HG03060 (cell line): ENCODE measurements at regions not wholly inside any gene's neighbourhood (a gene's known extent, or its start where the extent isn't known, plus 50 kb on each side); places are given as distances from the start of the nearest gene placed in this dataset.

Source experiments
- ATAC-seq: cut with Tn5 transposase; IDR thresholded peaks from one replicate; pipeline ENCODE4 v1.9.1; 2021; ENCODE audit warnings: low read depth, moderate number of reproducible peaks; ENCODE audit not compliant: unreplicated experiment

DNA sequence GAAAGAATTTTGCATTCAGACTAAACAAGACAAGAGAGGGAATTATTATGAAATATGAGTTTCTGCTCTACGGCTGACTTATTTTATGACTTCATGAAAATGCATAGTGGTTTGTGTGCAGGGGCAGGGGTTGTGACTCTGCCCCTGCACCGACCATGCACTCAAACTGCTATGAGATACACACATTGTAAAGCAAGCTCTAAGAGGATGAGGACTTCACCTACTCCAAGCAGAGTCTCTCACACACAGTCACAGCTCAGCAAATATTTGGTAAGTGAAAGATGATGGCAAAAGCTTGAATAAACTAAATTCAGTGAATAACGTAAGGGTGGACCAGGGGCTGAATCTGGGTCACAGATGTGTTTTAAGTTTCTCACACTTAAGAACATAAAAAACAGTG is 542.9 kb downstream of the PRELID2 start:
- no peak for ATAC-seq

- ATAC-seq, result no peak
Observed at GRCh38 chr5:145283141-145283810, 551.9 kb downstream of the PRELID2 start.

DNA sequence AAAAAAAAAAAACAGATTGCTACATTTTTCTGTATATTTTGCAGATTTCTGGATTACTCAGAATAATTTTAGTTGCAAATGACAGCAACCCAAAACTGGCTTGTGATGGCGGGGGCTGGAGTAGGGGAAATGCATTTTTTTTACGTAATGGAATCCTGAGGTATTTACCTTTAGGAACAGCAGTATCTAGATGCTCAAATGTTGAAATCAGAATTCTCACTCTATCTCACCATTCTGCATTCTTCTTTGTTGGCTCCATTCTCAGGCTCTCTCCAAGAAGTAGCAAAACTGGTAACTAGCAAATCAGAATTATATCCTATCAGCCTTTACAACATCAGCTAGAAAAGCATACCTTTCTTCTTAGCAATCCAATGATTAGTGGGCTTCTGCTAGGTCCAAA is 554.3 kb downstream of the PRELID2 start:
- no peak for ATAC-seq

GRCh38 chr5:145280214-145280613 is 554.9 kb downstream of the PRELID2 start:
- no peak for ATAC-seq

DNA sequence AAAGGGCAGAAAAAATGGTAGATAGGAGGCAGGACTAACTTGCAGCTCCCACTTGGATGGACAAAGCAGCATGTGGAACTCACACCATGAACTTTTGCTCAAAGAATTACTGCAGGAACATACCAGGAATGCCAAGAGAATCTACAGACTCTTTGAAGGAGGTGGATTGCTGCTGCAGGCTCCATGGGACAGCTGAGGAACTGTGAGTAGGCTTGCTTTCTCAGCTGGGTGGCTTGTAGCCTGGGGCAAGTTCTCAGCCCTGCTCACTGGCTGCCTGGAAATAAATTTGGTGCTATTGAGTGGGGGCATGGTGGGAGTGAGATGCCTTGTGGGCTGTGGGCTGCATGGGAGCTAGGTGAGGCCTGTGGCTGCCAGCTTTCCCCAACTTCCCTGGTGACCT is 574.5 kb downstream of the PRELID2 start:
- ATAC-seq, result no peak

DNA sequence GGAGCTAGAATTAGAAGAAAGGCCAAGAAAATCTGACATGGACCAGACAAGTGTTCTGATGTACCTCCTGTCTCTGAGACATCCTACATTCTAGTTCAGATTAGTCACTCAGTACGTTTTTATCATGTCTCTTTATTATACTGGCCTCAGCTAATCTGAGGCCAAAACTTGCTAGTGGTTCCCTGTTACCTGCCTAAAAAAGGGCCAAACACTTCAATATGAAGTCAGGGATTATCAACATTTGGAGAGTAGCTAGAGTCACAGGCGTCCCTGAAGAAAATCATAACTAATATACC is 587.4 kb downstream of the PRELID2 start:
- ATAC-seq, result no peak

- no peak for ATAC-seq
Observed at GRCh38 chr5:145246961-145247744, 588.0 kb downstream of the PRELID2 start.

DNA sequence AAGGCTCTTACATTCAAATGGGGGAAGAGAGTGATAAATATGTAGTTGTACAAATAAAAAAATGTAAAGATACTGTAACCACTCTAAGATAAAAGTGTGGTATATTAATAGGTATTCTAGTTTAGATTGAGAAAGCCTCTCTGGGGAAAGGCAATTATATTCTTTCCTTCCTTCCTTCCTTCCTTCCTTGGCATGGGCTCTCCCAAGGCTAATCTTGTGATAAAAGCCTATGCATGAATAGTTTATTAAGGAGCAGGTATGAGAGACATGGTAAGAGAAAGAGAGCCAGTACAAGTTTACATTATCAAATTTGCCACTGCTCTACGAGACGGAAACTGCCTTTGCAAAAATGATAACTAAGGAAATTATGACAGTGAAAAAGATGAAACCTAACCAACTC is 588.8 kb downstream of the PRELID2 start:
- ATAC-seq, result no peak

- no peak for ATAC-seq
Observed at GRCh38 chr5:145245354-145245753, 589.8 kb downstream of the PRELID2 start.

GRCh38 chr5:145244788-145245187 is 590.4 kb downstream of the PRELID2 start:
- no peak for ATAC-seq

DNA sequence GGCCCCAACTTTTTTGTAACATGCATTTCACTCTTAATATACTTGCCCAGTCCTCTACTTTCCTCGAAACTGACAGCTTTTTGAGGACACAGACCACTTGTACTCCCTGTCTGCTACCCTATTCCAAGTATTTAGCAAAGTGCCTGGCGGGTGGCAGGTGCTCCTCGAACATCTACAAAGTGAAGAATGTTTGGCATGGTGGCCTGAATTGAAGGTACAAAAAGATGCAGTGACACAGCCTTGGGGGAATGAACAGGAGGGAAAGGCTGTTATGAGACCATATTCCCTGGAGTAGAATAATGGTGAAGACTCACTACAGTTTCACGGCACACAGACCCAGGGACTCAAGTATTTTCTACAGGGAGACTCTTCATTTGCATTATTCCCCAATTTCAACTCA is 590.9 kb downstream of the PRELID2 start:
- no peak for ATAC-seq

DNA sequence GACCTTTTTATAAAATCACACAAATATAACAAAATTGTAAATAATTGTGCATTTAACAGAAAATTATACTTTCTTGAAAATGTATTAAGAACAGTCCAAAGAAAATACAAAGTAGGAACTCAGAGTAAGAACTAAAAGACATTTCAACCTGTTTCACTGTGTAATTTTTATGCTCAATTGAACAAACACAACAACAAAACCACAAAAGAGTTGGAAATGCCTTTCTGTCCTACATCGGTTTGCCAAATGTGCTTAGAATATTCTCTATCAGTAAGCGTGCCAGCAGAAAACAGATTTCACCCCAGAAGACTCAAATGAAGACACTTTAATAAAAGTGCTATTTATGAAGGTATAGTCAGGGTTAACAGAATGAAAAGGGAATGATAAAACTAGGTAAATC is 592.1 kb downstream of the PRELID2 start:
- ATAC-seq, result no peak

DNA sequence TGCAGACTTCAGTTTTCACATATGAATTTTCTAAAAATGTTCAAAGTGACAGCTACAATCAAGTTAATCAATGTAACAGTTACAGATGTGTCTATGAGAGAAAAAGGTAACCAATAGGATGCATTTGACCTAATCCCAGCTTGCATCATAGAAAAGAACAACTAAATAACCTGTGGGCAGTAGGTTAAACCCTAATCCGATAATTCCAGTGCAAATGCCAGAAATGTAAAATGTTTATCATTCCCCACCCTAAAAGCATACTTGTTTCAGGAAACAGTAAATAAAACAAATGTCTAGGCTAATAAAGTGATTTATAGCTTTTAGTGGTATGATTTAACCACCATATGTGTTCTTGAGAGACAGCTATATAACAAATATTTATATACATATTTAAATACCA is 592.6 kb downstream of the PRELID2 start:
- ATAC-seq, result no peak

- no peak for ATAC-seq
Observed at GRCh38 chr5:145237843-145238242, 597.3 kb downstream of the PRELID2 start.

DNA sequence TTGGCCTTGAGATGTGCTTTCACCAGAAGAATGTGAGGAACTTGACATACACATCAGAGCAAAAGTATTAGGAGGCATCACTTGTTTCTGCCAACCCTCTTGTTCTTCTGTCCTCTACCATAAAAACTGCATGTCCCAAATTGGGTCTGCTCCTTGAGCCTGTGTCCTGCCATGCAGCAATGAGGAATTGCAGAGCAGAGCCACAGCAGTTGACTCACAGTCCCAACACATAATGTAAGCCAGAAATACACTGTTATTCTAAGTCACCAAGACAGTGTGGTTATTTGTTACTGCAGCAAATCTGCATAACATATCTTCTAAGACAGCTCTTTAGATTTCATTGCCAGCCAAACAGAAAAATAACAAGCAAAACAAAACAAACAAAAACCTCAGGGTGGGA is 598.2 kb downstream of the PRELID2 start:
- ATAC-seq, result no peak

DNA sequence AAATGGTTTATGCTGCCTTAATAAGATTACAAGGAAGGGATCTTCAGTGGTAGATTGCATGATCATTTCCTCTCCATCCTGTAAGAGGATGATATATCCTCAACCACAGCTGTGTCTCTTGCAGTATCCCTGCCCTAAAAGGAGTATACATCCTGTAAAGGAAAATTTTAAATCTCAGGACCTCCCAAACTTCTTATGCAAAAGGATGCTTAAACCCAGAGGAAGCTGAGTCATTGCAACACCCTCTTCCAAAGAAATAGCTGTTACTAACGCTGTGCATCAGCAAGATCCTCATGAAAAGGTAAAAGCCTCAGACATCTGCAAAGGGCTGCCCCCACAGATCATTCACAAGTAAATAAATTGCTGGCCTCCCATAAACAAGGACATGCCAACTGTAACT is 599.0 kb downstream of the PRELID2 start:
- no peak for ATAC-seq

DNA sequence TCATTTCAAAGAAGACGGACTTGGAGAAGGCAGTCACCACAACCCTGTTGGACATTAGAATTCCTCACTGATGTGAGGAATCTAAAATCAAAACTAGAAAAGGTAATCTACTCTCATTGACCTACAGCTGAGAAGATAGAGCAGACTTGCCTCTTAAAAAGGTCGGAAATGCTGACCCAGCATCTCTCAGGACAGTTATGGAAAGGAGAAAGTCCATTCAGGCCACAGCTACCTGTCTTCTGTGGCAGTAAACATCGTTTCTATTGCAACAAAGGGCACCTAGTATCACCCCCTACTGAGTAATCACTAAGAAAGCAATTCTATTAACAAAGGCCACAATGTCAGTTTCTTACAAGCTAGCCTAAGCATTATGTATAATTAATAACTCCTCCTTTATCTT is 601.7 kb downstream of the PRELID2 start:
- ATAC-seq, result no peak

DNA sequence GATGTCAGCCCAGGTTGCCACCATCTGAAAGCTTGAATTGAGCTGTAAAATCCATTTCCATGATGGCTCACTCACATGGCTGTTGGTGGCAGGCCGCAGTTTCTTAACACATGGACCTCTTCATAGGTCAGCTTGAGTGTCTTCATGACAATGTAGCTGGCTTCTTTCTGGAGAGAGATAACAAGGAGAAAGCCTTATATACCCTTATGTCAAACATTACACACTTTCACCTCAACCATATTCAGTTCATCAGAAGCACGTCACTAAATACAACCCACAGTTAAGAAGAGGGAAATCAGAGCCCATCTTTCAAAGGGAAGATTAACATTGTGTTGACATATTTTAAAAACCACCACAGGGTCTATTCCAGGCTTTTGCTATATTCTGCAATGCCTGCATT is 604.4 kb downstream of the PRELID2 start:
- ATAC-seq, result no peak

DNA sequence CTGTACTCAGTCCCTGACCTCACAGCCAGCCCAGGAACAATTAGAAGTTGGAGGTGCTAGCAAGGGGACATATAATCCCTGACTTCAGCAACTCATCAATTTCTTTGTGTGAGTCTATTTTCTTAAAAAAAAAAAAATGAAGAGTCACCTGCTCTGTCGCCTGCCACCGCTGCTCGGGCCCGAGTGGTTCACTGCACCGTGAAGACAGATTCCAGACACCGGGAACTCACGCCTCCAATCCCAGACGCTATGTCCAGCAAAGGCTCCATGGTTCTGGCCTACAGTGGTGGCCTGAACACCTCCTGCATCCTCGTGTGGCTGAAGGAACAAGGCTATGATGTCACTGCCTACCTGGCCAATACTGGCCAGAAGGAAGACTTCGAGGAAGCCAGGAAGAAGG is 606.6 kb downstream of the PRELID2 start:
- ATAC-seq, result no peak

GRCh38 chr5:145227881-145228280 is 607.3 kb downstream of the PRELID2 start:
- ATAC-seq, result no peak

DNA sequence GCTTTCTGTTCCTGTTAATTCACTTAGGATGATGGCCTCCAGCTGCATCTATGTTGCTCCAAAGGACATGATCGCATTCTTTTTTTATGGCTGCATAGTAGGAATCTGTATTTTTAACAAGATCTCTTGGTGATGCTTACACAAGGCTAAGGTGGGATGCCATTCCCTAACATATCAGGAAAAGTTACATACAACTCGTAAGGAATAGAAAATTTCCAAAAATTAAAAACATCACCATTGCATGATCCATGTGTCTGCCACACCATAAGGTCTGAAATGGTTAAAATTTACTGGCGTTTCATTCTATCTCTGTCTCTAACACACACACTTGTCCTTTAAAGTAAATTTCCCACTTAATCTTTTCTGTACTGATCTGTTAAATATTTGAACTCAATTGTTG is 608.4 kb downstream of the PRELID2 start:
- ATAC-seq, result no peak

DNA sequence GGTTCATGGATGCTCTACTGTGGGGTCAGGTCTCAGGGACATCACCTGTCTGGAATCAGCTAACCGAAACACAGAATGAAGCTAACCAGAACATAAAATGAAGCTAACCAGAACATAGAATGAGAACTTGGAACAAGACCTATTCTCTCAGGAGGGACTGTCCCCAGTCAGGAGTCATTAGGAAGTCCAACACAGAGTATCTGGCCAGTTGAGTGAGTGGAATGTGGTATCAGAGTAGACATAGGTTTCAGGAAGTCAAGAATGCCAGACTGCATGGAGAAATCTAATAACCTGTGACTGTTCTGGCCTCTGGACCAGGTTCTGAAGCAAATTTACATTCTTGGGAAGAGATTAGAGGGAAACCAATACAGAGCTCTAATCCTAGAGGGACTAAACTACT is 609.6 kb downstream of the PRELID2 start:
- no peak for ATAC-seq
